HG03025 (cell line): ENCODE measurements at regions not wholly inside any gene's neighbourhood (a gene's known extent, or its start where the extent isn't known, plus 50 kb on each side); places are given as distances from the start of the nearest gene placed in this dataset.
"Not testable (repeated sequence)": the region's sequence is repeated elsewhere in the genome, so short reads cannot be mapped to it uniquely, and the experiment has no call there.

Experiments
- ATAC-seq: cut with Tn5 transposase; IDR thresholded peaks from one replicate; pipeline ENCODE4 v1.9.1; 2021; ENCODE audit warnings: mild to moderate bottlenecking, moderate library complexity; ENCODE audit not compliant: unreplicated experiment, low FRiP score

GRCh38 chr9:22170556-22170955, 161.5 kb upstream of the CDKN2B start:
- ATAC-seq: no peak

DNA sequence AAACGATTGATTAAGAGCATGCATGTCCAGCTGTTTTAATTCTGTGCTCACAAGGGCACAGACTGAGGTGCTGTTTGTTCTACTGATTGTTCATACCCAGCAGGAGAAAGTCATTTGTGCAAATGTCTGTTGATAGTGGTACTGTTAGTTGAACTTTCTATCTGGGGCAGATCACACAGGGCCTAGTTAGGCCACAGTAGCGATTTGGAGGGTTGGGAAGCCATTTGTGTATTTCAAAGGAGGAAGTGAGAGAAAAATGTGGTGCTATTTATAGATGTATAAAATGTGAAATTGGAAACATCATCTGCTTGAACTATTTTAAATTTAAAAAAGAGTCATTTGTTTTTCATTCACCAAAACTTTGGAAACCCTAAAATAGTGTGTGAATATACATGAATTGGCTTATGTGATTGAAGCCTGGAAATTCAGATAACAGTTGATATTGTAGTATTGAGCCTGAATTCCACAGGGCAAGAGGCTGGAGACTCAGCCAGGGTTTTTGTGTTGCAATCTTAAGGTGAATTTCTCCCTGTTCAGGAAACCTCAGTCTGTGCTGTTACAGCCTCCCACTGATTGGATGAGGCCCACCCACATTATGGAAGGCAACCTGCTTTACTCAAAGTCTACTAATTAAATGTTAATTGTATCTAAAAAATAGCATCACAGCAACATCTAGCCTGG, 162.0 kb upstream of the CDKN2B start:
- no peak for ATAC-seq

- no peak for ATAC-seq
Observed at GRCh38 chr9:22171691-22172090, 162.6 kb upstream of the CDKN2B start.

DNA sequence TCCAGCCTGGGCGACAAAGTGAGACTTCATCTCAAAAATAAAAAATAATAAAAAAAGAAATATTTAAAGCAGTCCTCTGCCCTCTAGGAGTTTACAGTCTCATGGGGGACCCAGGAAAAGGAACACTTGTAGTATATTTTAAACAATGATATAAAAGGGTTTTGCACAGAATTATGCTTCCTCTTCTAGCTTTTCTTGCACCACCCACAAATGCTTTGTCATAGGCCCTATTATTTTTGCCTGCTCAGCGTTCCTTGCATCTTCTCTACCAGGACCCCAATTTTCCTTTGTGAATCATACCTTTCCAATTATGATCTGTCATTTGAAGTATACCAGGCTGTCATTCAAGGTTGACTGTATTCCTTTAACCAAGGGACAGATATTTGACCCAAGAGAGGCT, 164.8 kb upstream of the CDKN2B start:
- ATAC-seq: no peak

DNA sequence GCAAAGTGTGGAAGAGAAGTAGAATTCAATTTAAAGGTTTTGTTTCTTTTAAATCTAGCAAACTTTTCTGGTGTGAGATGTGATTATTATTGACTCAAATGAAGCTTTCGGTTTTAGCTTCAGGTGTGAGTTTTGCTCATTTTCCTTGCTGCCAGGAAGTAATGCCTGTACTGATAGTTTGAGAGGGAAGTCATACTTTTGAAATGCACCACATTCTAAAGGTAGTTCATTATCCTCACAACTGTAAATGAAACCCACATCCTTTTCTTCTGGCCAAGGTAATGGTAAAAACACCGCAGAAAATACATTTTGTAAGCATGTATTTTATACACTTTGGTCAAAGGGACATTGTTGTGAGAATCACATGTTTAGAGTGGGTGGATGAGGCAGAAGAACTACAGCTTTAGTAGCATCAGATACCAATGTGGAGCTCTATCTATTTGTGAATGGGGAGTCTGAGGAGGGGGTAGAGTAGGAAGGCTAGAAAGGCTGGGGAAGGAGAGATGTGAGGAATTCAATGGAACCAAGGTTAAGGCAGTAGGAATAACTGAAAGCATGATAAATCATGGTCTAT, 167.0 kb upstream of the CDKN2B start:
- no peak for ATAC-seq

GRCh38 chr9:22181021-22181420, 171.9 kb upstream of the CDKN2B start:
- not testable (repeated sequence) for ATAC-seq

DNA sequence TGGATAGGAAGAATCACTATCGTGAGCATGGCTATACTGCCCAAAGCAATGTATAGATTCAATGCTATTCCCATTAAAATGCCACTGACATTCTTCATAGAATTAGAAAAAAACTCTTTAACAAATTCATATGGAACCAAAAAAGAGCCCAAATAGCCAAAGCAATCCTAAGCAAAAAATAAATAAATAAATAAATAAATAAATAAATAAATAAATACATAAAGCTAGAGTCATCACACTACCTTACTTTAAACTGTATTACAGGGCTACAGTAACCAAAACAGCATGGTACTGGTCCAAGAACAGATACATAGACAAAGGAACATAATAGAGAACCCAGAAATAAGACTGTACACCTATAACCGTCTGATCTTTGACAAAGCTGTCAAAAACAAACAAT, 180.4 kb upstream of the CDKN2B start:
- no peak for ATAC-seq

GRCh38 chr9:22197000-22197399, 187.9 kb upstream of the CDKN2B start:
- ATAC-seq: not testable (repeated sequence)

DNA sequence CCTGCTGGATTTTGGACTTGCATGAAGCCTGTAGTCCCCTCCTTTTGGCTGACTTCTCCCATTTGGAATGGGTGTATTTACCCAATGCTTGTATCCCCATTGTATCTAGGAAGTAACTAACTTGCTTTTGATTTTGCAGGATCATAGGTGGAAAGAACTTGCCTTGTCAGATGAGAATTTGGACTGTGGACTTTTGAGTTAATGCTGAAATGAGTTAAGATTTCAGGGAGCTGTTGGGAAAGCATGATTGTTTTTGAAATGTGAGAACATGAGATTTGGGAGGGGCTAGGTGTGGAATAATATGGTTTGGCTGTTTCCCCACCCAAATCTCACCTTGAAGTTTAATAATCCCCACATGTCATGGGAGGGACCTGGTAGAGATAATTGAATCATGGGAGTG, 189.6 kb upstream of the CDKN2B start:
- no peak for ATAC-seq

DNA sequence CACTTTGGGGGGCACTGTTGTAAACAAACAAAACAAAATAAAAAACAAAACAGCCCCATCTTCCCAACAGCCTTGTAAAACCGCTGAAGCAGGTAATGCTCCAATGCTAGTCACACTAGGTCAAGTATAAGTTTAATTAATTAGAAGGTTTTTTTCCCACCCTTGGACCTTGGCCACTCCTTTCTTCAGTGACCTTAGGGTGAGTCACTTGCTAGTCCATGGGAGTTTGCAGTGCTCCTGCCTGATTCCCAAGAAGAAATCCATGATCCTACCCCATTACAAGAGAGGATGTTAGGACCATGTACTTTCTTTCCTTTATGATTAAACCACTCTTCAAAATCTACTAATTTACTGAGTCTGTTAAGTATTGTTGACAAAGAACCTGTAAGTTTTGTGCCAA, 192.2 kb upstream of the CDKN2B start:
- ATAC-seq: no peak

GRCh38 chr9:22203371-22204138, 194.4 kb upstream of the CDKN2B start:
- no peak for ATAC-seq

GRCh38 chr9:22204240-22204639, 195.1 kb upstream of the CDKN2B start:
- no peak for ATAC-seq

GRCh38 chr9:22206833-22207232, 197.7 kb upstream of the CDKN2B start:
- ATAC-seq: no peak

GRCh38 chr9:22208846-22209585, 199.9 kb upstream of the CDKN2B start:
- ATAC-seq: no peak

GRCh38 chr9:22210262-22210661, 201.2 kb upstream of the CDKN2B start:
- no peak for ATAC-seq

- no peak for ATAC-seq
Observed at GRCh38 chr9:22210936-22211335, 201.8 kb upstream of the CDKN2B start.

DNA sequence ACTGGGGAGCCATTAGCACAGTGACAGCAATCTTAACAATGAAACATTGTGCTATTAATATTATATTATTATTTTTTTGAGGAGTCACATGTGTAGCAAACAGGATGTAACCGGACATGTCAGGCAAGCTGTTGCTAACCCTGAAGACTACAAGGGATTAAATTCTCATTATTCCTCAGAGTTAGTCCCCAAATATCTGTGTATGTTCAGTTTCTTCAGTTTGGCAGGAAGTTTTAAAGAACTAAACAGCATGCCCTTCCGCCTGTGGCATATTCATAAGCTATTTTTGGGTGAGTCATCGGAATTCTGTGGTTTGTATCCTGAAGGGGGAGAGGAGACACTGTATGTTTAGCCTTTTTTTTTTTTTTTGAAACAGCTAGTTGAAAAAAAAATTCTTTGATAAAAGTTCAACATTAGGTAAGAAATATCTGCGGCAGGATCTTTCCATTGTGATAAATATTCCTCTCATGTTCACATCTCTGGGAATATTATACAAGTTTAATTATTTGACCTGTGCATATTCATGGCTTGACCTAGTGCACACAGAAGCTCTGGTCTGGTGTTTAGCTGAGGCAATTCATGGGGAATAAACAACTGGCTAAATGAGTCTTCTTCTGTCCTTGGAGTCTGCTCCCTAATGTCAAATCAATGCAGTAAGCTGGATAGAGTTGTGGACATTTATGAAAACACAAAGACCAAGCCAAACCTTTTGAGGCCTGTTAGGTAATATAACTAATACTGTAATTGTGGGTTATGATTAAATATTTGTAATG, 202.7 kb upstream of the CDKN2B start:
- no peak for ATAC-seq

GRCh38 chr9:22214021-22214420, 204.9 kb upstream of the CDKN2B start:
- ATAC-seq: no peak

DNA sequence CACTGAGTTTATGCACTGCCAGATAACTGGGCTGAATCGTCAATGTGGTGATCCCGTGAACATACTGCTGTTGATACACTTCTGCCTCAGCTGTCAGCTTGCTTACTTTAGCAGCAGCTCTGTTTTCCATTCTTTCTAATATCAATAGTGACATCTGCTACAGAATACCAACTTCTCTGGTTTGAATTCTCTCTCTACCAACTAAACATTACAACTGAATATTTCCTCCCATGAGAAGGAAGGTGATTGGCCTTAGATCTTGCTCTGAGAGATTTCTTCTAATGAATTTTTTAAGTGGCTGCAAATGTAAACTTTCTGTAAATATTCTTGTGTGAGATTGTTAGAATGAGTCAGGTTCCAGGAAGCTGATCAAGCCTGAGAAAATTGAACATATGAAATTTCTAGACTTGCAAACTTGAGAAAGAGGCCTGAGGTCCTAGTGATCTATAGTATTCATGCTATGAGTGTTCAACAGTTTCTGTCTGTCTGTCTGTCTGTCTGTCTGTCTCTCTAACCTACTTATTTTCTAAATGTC, 205.5 kb upstream of the CDKN2B start:
- ATAC-seq: no peak

- no peak for ATAC-seq
Observed at GRCh38 chr9:22215521-22215920, 206.4 kb upstream of the CDKN2B start.
